Type B pancreatic cell (in vitro differentiated cells): ENCODE measurements at regions not wholly inside any gene's neighbourhood (a gene's known extent, or its start where the extent isn't known, plus 50 kb on each side); places are given as distances from the start of the nearest gene placed in this dataset.
A peak's percentile ranks its signal among the peaks of the same experiment; 100 is the strongest.

Experiments
- DNase-seq: peaks from one replicate; pipeline ENCODE4 v3.0.0; 2021; ENCODE audit warnings: mixed read lengths; ENCODE audit not compliant: unreplicated experiment; ENCODE audit errors: extremely low spot score
- H3K27ac Mint-ChIP-seq: 2 replicates; pipeline ENCODE4 v1.8.0; 2021; ENCODE audit warnings: mild to moderate bottlenecking, mixed read lengths
- H3K27me3 Mint-ChIP-seq: 2 replicates; pipeline ENCODE4 v1.8.0; 2021; ENCODE audit warnings: mixed read lengths
- H3K36me3 Mint-ChIP-seq: 2 replicates; pipeline ENCODE4 v1.8.0; 2021; ENCODE audit warnings: mixed read lengths
- H3K4me1 Mint-ChIP-seq: one replicate; pipeline ENCODE4 v1.8.0; 2021; ENCODE audit warnings: mixed read lengths; ENCODE audit not compliant: unreplicated experiment
- H3K4me3 Mint-ChIP-seq: 2 replicates; pipeline ENCODE4 v1.8.0; 2021; ENCODE audit warnings: mild to moderate bottlenecking, mixed read lengths
- H3K9me3 Mint-ChIP-seq: 2 replicates; pipeline ENCODE4 v1.8.0; 2021; ENCODE audit warnings: mixed read lengths
- TF ChIP-seq, protein P1 (sequence below): fragments of 200-600 bp; sonication (generic); conservative IDR thresholded peaks from 2 replicates; pipeline ENCODE4 v1.5.0; 2021; ENCODE audit warnings: antibody characterized with exemption, mild to moderate bottlenecking

DNA sequence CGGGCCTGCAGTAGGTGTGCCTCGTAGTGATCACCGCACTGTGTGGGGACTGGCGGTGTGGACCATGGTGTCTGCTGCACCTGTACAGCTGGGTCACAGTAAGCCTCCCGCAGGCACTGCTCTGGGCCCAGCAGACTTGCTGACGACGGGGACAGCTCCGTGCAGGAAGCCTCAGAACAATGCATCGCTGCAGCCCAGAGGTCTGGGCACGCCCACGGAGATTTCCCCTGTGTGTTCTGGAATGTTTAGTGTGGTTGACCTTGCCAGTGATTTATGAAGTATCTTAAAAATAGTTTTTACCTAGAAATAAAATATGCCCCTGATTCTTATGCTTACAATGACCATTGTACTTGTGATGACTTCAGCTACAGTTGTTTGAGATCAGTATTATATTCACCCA lies 59.1 kb upstream of the ZNF32 start:
- Mint-ChIP-seq H3K9me3 (no peaks in the 10 kb centered on the region), H3K27me3 (peaks cover 8% of the 10 kb centered on the region), H3K4me1 (peaks cover 26% of the 10 kb centered on the region), H3K27ac (no peak overlapping the region), H3K36me3 (no peaks in the 10 kb centered on the region), H3K4me3 (no peak overlapping the region)
- DNase-seq = no peak
- TF ChIP-seq, protein P1, sequence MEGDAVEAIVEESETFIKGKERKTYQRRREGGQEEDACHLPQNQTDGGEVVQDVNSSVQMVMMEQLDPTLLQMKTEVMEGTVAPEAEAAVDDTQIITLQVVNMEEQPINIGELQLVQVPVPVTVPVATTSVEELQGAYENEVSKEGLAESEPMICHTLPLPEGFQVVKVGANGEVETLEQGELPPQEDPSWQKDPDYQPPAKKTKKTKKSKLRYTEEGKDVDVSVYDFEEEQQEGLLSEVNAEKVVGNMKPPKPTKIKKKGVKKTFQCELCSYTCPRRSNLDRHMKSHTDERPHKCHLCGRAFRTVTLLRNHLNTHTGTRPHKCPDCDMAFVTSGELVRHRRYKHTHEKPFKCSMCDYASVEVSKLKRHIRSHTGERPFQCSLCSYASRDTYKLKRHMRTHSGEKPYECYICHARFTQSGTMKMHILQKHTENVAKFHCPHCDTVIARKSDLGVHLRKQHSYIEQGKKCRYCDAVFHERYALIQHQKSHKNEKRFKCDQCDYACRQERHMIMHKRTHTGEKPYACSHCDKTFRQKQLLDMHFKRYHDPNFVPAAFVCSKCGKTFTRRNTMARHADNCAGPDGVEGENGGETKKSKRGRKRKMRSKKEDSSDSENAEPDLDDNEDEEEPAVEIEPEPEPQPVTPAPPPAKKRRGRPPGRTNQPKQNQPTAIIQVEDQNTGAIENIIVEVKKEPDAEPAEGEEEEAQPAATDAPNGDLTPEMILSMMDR = no peak

GRCh38 chr10:43706166-43706565 lies 57.5 kb upstream of the ZNF32 start:
- TF ChIP-seq, protein P1 = no peak
- no peak for DNase-seq
- Mint-ChIP-seq H3K27me3 (peaks cover 4% of the 10 kb centered on the region), H3K9me3 (no peaks in the 10 kb centered on the region), H3K4me3 (peak overlapping the region; percentile 3), H3K36me3 (no peaks in the 10 kb centered on the region), H3K4me1 (peaks cover 23% of the 10 kb centered on the region), H3K27ac (peak overlapping the region; percentile 52)

DNA sequence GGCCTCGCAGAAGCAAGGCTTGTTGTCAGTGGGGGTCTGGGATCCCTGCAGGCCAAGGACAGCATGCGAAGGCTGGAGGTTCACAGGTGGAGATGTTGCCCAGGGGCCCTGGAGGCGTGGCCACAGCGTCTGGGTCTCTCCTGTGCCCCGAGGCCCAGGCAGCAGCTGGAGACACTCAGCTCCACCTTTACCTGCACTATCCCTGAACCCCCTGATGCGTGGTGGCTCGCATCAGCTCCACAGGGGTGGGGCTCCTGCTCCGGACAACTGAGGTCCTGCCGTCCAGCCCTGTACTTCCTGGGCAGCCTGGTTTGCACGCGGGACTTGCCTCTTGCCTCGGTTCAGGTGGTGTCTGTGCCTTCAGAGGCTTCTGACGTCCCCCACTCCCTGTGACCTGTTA lies 54.6 kb upstream of the ZNF32 start:
- Mint-ChIP-seq H3K4me3 (no peak overlapping the region), H3K27ac (no peak overlapping the region), H3K27me3 (no peaks in the 10 kb centered on the region), H3K4me1 (peaks cover 26% of the 10 kb centered on the region), H3K9me3 (no peaks in the 10 kb centered on the region), H3K36me3 (no peaks in the 10 kb centered on the region)
- DNase-seq = no peak
- TF ChIP-seq, protein P1 = no peak

DNA sequence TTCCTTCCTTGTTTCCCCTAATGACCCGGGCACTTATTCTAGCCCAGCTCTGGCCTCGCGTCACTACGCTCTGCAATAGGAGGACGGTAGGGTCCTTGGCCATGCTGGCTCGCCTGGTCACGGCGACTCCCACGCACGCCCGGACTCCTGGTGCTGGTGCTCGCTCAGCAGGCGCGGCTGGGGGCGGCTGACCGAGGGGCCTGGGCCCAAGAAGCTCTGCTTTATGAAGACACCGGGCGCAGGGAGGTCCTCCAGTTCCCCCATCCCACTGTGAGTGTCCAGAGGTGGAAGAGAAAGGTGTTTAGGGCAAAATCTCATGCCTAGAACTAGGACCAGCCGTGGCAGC lies 54.2 kb upstream of the ZNF32 start:
- Mint-ChIP-seq H3K9me3 (no peaks in the 10 kb centered on the region), H3K4me1 (peaks cover 24% of the 10 kb centered on the region), H3K4me3 (no peak overlapping the region), H3K27ac (no peak overlapping the region), H3K36me3 (no peaks in the 10 kb centered on the region), H3K27me3 (no peaks in the 10 kb centered on the region)
- DNase-seq = no peak
- TF ChIP-seq, protein P1 = no peak

- Mint-ChIP-seq H3K36me3 (no peaks in the 10 kb centered on the region), H3K27me3 (no peaks in the 10 kb centered on the region), H3K9me3 (no peaks in the 10 kb centered on the region), H3K4me3 (no peak overlapping the region), H3K4me1 (peaks cover 18% of the 10 kb centered on the region), H3K27ac (no peak overlapping the region)
- TF ChIP-seq, protein P1 = no peak
- no peak for DNase-seq
Observed at GRCh38 chr10:43702213-43702935, 53.7 kb upstream of the ZNF32 start.

- Mint-ChIP-seq H3K4me1 (peaks cover 15% of the 10 kb centered on the region), H3K36me3 (no peaks in the 10 kb centered on the region), H3K9me3 (no peaks in the 10 kb centered on the region), H3K27me3 (no peaks in the 10 kb centered on the region), H3K4me3 (no peak overlapping the region), H3K27ac (no peak overlapping the region)
- TF ChIP-seq, protein P1 = no peak
- no peak for DNase-seq
Observed at GRCh38 chr10:43701295-43701694, 52.6 kb upstream of the ZNF32 start.
